Kidney glomerular epithelial cell (primary cell): ENCODE measurements at regions not wholly inside any gene's neighbourhood (a gene's known extent, or its start where the extent isn't known, plus 50 kb on each side); places are given as distances from the start of the nearest gene placed in this dataset.
"Not testable (repeated sequence)": the region's sequence is repeated elsewhere in the genome, so short reads cannot be mapped to it uniquely, and the experiment has no call there.

ENCODE experiments used
- DNase-seq: peaks from one replicate; lab custom pipeline; 2025; lab: John Stamatoyannopoulos, UW

DNA sequence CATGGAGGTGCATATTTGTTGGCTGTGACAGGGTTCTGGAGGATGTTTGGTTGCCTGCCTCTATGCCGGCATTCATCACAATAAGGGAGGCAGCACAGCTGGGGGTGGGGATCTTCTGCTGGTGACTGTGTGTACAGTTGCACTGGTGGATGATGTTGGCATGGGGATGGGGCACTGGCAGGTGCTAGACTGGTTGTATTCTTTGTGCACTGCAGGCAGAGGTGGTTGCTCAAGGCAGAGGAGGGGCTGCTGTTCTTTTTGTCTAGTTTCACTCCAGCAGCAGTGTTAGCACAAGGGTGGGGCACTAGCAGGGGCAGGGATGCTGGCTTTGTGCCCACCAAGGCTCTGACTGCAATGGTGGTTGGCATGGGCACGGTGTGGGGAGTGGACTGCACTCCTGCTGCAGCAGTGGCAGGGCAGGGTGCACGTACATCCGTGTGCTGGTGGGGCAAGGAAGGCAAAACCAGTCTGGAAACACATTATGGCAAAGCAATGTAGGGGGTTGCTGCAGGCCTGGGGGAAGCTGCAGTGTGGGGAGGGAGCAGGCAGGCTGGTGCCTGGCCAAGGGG lies 69.3 kb downstream of the ISOC1 start:
- no peak for DNase-seq

DNA sequence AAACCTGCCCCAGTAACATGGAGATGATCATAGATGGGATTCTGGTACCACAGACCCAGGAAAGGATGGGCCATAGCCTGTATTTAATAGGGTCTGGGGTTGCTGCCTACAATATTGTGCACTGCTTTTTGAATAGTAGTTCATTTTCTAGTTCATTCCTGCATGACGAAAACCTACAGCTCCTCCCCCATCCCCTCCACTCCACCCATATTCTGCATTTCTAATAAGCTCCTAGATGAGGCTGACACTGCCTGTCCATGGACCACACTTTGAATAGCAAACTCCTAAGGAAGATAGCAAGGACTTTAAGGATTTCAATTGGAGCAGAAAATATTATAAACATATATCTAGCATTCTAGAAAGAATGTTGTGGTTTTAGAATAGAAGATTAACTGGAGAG lies 75.5 kb downstream of the ISOC1 start:
- DNase-seq = no peak

DNA sequence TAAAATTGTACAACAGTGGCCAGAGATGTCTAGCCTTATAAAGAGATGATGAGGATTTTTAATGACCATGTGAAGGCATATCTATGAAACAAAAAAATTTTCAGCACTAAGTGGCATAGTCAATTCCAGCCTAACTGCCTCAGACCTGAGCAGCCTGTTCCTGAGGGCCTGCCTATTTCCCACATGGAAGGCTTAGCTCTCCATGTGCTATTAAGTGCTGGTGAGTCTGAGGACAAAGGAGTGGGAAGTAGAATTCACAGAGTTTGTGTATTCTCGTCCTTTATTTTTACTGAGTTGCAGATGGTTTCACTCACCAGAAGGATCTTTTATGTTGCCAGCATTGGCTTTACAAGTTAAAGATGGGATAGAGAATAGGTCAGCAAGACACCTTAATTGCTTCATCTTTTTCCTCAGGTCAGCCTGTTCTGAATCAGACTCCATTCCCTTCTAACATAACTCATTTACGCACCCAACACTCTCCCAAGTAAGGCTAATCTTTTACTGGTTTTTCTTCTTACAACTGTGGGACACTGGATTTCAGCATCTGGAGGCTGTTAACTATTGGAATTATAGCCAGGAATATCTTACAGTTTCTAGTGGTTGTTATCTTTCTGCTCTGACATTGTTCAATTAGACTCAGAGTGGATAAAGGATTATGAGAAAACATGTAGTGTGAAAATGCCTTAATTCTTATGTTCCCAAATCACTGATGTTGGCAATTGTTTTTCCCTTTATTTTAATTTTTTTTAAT lies 76.8 kb downstream of the ISOC1 start:
- DNase-seq = no peak

GRCh38 chr5:129172580-129172979 lies 78.0 kb downstream of the ISOC1 start:
- no peak for DNase-seq

GRCh38 chr5:129173771-129174170 lies 79.2 kb downstream of the ISOC1 start:
- DNase-seq = no peak

DNA sequence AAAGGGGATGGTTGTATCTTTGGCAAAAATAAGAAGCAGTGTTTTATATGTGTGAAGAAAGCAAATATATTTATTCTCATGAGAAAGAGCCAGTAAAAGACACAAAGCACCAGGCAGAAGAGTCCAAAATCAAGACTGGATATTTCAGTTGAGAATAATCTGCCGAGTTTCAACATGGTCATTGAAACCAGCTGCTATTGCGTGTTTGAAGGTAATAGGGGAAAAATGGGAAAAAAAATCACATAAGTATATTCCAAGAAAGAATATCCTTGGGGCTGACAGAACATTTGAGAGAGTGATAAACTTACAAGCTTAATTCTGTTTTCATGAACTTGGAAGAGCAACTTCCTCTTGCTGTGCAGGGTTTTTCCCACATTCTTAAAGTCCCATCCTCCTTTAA lies 79.9 kb downstream of the ISOC1 start:
- no peak for DNase-seq

DNA sequence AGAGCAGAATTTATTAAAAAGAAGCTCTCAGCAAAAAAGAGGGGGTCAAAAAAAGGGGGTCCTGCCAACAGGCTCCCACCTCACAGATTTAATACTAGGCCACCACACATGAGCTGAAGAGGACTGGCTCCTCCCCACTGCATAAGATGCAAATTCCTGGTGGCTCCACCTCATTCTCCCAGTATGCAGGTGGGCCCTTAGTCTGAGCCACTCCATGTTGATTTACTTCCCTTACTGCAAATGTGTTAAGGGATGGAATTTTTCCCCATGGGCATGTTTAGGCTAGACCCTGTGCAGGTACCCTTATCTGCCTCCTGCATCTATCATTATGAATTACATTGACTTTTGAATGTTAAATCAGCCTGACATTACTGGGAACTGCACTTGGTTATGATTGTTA lies 82.9 kb downstream of the ISOC1 start:
- no peak for DNase-seq

- DNase-seq = no peak
Measured at GRCh38 chr5:129199308-129199707, 104.8 kb downstream of the ISOC1 start.

GRCh38 chr5:129204525-129204924 lies 110.0 kb downstream of the ISOC1 start:
- no peak for DNase-seq

DNA sequence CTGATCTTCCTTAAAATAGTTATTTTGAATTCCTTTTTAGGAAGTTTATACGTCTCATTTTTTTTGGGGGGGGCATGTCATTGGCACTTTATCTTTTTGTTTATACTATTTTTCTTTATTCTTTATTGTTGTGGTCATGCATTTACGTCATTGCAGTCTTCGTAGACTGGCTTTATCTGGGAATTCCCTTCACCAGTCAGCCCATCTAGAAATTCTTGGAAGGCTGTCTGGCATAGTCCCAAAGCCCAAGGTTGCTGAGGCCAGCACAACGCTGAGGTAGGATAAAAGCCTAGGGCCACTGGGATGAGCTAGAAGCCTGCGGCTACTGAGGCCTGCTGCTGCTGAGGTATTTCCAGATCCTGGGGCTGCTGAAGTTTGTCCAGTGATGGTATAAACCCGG lies 121.5 kb downstream of the ISOC1 start:
- no peak for DNase-seq

- DNase-seq = no peak
Measured at GRCh38 chr5:129217179-129217578, 122.6 kb downstream of the ISOC1 start.

GRCh38 chr5:129223178-129223577 lies 128.6 kb downstream of the ISOC1 start:
- no peak for DNase-seq

DNA sequence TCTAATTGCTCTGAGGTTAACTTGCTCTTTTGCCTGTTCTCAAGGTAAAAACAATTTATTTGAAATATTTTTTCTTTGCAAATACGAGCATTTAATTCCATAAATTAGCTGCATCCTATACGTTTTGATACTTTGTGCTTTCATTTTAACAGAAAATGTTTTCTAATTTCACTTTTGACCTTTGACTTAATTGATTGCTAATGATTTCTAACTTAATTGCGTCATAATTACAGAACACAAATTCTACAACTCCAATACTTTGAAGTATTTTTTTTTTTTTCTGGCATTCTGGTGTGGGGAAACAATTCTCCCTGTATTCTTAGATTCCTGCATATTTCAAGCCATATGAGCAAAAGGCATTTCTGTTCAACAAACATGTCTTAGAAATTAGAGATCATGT lies 134.0 kb downstream of the ISOC1 start:
- DNase-seq = no peak

- DNase-seq = no peak
Measured at GRCh38 chr5:129241755-129242154, 147.2 kb downstream of the ISOC1 start.

DNA sequence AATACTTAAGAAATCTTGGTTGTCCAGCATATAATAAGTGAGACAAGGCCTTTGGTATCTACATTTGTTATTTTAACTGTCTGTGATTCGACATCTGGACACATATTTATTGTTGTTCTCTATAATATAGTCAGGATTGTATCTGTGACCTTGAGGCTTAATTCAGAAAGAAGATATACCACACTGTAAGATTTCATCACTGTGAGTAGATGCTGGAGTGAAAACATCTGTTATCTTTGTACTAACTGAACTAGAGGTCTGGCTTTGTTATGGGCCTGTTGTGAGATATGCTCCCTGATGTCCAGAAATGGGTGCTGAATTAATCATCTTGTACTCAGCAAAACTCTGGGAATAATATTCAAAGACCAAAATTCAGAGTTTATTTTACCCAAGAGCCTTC lies 148.5 kb downstream of the ISOC1 start:
- no peak for DNase-seq

DNA sequence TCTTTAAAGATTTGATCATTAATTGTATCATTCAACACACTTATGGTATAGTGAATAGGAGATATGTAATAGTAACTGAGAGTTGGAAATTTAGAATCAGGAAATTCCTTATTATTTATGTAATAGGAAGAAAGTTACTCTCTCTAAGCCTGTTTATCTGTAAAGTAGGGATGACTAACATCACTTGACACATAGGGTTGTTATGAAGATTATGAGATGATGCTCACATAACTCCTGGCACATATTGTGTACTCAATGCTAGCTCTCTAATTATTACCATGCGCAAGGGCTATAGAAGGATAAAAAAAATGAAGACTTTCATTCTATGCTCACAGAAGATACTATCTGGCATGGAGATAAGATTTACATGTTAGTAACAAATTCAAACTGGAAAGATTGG lies 149.9 kb downstream of the ISOC1 start:
- no peak for DNase-seq

DNA sequence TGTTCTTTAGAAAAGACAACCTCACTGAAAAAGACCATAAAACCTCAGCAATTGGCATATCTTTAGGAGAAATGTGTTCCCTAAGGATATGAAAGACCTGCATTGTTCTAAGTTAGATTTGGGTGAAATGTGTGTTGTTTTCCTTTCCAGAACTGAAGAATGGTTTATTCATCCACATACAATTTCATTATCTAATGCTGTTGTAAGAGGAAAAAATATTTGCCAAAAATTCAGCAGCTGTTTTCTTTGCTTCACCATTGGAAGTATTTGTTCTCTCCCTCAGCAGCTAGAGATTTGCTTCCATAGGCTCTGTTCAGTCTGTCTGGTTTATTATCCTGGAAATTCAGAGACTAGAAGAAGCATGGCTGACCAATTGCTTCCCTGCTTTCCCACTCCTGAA lies 150.9 kb downstream of the ISOC1 start:
- no peak for DNase-seq

DNA sequence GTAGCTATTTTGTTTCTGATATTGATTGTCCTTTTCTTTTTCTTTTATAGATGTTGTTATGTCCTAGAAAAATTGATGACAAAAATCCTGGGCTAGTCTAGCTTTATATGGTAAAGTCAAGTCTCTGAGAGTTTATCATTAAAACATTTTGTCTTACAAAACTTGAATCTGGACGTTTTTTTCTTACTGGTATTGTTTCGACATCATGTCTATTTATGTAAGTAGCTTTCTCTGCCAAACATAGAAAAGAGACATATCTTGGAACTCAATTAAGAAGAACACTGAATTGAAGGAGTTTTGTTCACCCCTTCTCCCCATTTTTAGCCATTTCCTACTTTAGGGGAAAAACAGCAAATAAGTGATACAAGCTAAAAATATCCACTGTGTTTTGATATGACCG lies 151.5 kb downstream of the ISOC1 start:
- no peak for DNase-seq

GRCh38 chr5:129249886-129250285 lies 155.3 kb downstream of the ISOC1 start:
- DNase-seq = no peak

GRCh38 chr5:129271308-129271707 lies 176.8 kb downstream of the ISOC1 start:
- no peak for DNase-seq

DNA sequence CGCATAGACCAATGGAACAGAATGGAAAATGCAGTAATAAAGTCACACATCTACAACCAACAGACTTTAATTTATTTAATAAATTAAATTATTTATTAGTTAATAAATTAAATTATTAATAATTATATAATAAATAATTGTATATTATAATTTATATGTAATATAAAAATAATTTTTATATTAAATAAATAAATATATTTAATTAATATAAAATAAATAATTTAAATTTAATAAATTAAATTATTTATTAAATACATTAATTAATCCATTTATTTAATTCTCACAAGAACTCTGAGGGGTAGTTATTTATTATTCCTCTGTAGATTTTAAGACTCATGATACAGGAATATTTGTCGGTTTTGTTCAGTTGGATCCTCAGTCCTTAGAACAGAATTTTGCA lies 176.1 kb upstream of the ADAMTS19 start:
- DNase-seq = no peak

DNA sequence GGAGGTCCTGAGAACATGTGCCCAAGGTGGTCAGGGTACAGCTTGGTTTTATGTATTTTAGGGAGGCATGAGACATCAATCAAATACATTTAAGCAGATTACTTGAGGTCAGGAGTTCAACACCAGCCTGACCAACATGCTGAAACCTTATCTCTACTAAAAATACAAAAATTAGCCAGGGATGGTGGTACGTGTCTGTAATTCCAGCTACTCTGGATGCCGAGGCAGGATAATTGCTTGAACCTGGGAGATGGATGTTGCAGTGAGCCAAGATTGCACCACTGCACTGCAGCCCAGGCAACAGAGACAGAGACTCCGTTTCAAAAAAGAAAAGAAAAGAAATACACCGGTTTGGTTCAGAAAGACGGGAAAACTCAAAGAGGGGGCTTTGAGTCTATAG lies 165.9 kb upstream of the ADAMTS19 start:
- DNase-seq = not testable (repeated sequence)

- no peak for DNase-seq
Measured at GRCh38 chr5:129306725-129307124, 153.4 kb upstream of the ADAMTS19 start.

DNA sequence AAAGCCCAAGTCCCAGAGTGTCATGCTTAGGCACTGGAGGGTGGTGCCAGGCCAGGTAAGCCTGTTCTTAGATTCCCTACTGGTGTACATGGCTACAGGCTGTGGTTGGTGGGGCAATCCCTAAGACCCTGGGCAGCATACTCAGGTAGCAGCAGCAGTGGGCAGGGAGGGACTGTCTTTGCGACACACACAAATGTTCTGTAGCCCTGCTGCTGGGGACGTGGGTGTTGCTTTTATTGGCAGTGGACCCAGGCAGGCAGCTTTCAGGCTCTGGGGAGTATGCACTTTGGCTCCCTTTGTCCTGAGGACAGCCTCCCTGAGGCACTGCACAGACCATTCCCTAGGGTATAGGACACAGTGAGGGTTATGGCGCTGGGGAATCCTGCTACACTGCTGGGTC lies 137.1 kb upstream of the ADAMTS19 start:
- DNase-seq = no peak
